Breast epithelium (tissue), 4 donors: ENCODE measurements at regions not wholly inside any gene's neighbourhood (a gene's known extent, or its start where the extent isn't known, plus 50 kb on each side); places are given as distances from the start of the nearest gene placed in this dataset.

Source experiments
- DNase-seq, 2 donors: peaks; one replicate each; pipeline ENCODE4 v3.0.0-alpha.2; 2019; ENCODE audit warnings: low spot score in 2 of 2
- H3K27ac ChIP-seq, 2 donors: fragments of 200-600 bp; sonication (generic) in 1 of 2; one replicate each; pipeline ENCODE4 v1.5.1; 2016 to 2019; ENCODE audit warnings: mild to moderate bottlenecking in 1 of 2
- H3K27me3 ChIP-seq, 2 donors: fragments of 200-600 bp; sonication (generic) in 1 of 2; one replicate each; pipeline versions ENCODE4 v1.5.1 to v1.6.0; 2017 to 2019; ENCODE audit warnings: control low read depth in 1 of 2, mild to moderate bottlenecking in 1 of 2
- H3K36me3 ChIP-seq: fragments of 200-600 bp; one replicate; pipeline ENCODE4 v1.5.1; 2019
- H3K4me1 ChIP-seq, 2 donors: fragments of 200-600 bp; sonication (generic); one replicate each; pipeline ENCODE4 v1.5.1; 2016 to 2019; ENCODE audit warnings: control low read depth in 1 of 2
- H3K4me3 ChIP-seq, 3 donors: fragments of 200-600 bp; sonication (generic); 1 replicate in 2 of 3; 2 replicates in 1 of 3; pipeline ENCODE4 v1.5.1; 2016 to 2019; ENCODE audit warnings: mild to moderate bottlenecking in 3 of 3, moderate library complexity in 2 of 3
- H3K9me3 ChIP-seq, 2 donors: fragments of 200-600 bp; sonication (generic) in 1 of 2; one replicate each; pipeline ENCODE4 v1.5.1; 2016 to 2019; ENCODE audit warnings: control low read depth in 1 of 2
- CTCF ChIP-seq, 3 donors: fragments of 450-650 bp; IDR thresholded peaks; one replicate each; pipeline ENCODE4 v1.5.1; 2016 to 2017; ENCODE audit warnings: antibody characterized with exemption in 3 of 3, mild to moderate bottlenecking in 3 of 3, moderate library complexity in 3 of 3
- POLR2A ChIP-seq: fragments of 450-650 bp; IDR thresholded peaks from one replicate; pipeline ENCODE4 v1.6.1; 2016; ENCODE audit warnings: antibody characterized with exemption, mild to moderate bottlenecking, moderate library complexity
- POLR2AphosphoS5 ChIP-seq, 3 donors: sonication (generic); formaldehyde crosslinking; IDR thresholded peaks; one replicate each; pipeline ENCODE4 v1.6.1; 2017; ENCODE audit warnings: antibody characterized with exemption in 3 of 3
- intact Hi-C: fragments of 100-400 bp; cut with DNase I; formaldehyde crosslinking; loops from one replicate; pipeline ENCODE4 v1.15.1; 2023; ENCODE audit warnings: low total_unique reads

- no peaks in the 10 kb centered on the region for H3K36me3 ChIP-seq
These were observed 582.5 kb downstream of the ELAVL2 start for GRCh38 chr9:23243523-23243922.

GRCh38 chr9:23245067-23245466 lies 581.0 kb downstream of the ELAVL2 start:
- no peaks in the 10 kb centered on the region for H3K27me3 ChIP-seq
- no peaks in the 10 kb centered on the region for H3K4me1 ChIP-seq
- H3K27ac ChIP-seq = no peak overlapping the region
- intact Hi-C loops = no loop called here
- peaks cover 2% of the 10 kb centered on the region in 2 donors for H3K9me3 ChIP-seq
- H3K4me3 ChIP-seq = no peak overlapping the region
- DNase-seq = no peak
- TF ChIP-seq POLR2A (no peak), CTCF (IDR thresholded peaks at IDR 0.05) (no peak), POLR2AphosphoS5 (IDR thresholded peaks at IDR 0.05) (no peak)
- no peaks in the 10 kb centered on the region for H3K36me3 ChIP-seq

More at GRCh38 chr9:23243523-23243922, 582.5 kb downstream of the ELAVL2 start:
- H3K4me1 ChIP-seq = no peaks in the 10 kb centered on the region
- intact Hi-C loops = no loop called here
- no peaks in the 10 kb centered on the region for H3K27me3 ChIP-seq
- DNase-seq = no peak
- TF ChIP-seq POLR2A (no peak), CTCF (IDR thresholded peaks at IDR 0.05) (no peak), POLR2AphosphoS5 (IDR thresholded peaks at IDR 0.05) (no peak)
- no peak overlapping the region for H3K27ac ChIP-seq
- H3K9me3 ChIP-seq = peaks cover 2 to 15% of the 10 kb centered on the region in 2 donors
- H3K4me3 ChIP-seq = no peak overlapping the region

- H3K36me3 ChIP-seq = no peaks in the 10 kb centered on the region
- peaks cover 0 to 4% of the 10 kb centered on the region in 2 donors for H3K9me3 ChIP-seq
- intact Hi-C loops = no loop called here
- no peaks in the 10 kb centered on the region for H3K4me1 ChIP-seq
- TF ChIP-seq CTCF (IDR thresholded peaks at IDR 0.05) = no peak
- no peak for TF ChIP-seq POLR2AphosphoS5 (IDR thresholded peaks at IDR 0.05)
- TF ChIP-seq POLR2A = no peak
- H3K27ac ChIP-seq = no peak overlapping the region
- DNase-seq = no peak
- H3K4me3 ChIP-seq = no peak overlapping the region
- no peaks in the 10 kb centered on the region for H3K27me3 ChIP-seq
These were observed 571.4 kb downstream of the ELAVL2 start for GRCh38 chr9:23254404-23255184.

- no peaks in the 10 kb centered on the region for H3K27me3 ChIP-seq
- intact Hi-C loops = no loop called here
- DNase-seq = no peak
- no peak overlapping the region for H3K27ac ChIP-seq
- H3K4me3 ChIP-seq = no peak overlapping the region
- H3K4me1 ChIP-seq = no peaks in the 10 kb centered on the region
- H3K36me3 ChIP-seq = no peaks in the 10 kb centered on the region
- H3K9me3 ChIP-seq = peaks cover 0 to 4% of the 10 kb centered on the region in 2 donors
- no peak for TF ChIP-seq POLR2AphosphoS5 (IDR thresholded peaks at IDR 0.05)
- TF ChIP-seq POLR2A = no peak
- TF ChIP-seq CTCF (IDR thresholded peaks at IDR 0.05) = no peak
These were observed 570.7 kb downstream of the ELAVL2 start for GRCh38 chr9:23255346-23255745.

- no peak overlapping the region for H3K4me3 ChIP-seq
- no peak for TF ChIP-seq POLR2AphosphoS5 (IDR thresholded peaks at IDR 0.05)
- no peak for TF ChIP-seq CTCF (IDR thresholded peaks at IDR 0.05)
- no peak for TF ChIP-seq POLR2A
- no peaks in the 10 kb centered on the region for H3K9me3 ChIP-seq
- H3K4me1 ChIP-seq = no peaks in the 10 kb centered on the region
- no peaks in the 10 kb centered on the region for H3K27me3 ChIP-seq
- DNase-seq = no peak
- H3K36me3 ChIP-seq = no peaks in the 10 kb centered on the region
- intact Hi-C loops = no loop called here
- no peak overlapping the region for H3K27ac ChIP-seq
These were observed 567.5 kb downstream of the ELAVL2 start for GRCh38 chr9:23258569-23258968.
